C4-2B (cell line): ENCODE measurements at regions not wholly inside any gene's neighbourhood (a gene's known extent, or its start where the extent isn't known, plus 50 kb on each side); places are given as distances from the start of the nearest gene placed in this dataset.

Source experiments
- ZFX ChIP-seq: fragments of 450-650 bp; IDR thresholded peaks from 2 replicates; pipeline ENCODE4 v1.6.1; 2017
- TF ChIP-seq, protein P1 (sequence below): fragments of 450-650 bp; conservative IDR thresholded peaks from 2 replicates; pipeline ENCODE4 v1.5.1; 2017; ENCODE audit warnings: mild to moderate bottlenecking

DNA sequence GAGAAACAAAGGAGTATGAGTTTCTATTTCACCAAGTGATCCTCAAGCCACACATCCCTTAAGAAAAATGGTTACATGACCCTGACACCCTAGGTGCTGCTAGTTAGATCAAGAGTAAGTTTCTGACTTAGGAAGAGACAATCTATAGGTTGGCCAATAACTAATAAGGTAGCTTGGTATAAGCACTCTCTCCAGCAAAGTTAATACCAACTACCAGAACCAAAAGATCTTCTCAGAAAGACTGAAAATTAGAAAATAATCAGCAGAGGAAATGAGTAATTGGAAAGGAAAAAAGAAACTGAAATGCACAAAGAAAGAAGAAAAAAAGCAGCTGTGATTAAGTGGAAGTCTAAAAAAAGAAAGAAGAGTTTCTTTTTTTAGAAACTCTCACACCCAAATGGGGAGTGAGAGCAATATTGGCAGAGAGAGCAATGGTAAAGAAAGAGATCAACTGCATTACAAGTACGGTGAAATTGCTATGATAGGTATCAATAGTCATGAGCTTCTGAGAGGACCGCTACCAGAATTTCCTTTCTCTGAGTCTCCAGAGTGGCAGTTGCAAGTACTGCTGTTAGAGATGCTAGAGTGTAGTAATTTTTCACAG is 195.5 kb downstream of the TMEM167A start:
- TF ChIP-seq, protein P1, sequence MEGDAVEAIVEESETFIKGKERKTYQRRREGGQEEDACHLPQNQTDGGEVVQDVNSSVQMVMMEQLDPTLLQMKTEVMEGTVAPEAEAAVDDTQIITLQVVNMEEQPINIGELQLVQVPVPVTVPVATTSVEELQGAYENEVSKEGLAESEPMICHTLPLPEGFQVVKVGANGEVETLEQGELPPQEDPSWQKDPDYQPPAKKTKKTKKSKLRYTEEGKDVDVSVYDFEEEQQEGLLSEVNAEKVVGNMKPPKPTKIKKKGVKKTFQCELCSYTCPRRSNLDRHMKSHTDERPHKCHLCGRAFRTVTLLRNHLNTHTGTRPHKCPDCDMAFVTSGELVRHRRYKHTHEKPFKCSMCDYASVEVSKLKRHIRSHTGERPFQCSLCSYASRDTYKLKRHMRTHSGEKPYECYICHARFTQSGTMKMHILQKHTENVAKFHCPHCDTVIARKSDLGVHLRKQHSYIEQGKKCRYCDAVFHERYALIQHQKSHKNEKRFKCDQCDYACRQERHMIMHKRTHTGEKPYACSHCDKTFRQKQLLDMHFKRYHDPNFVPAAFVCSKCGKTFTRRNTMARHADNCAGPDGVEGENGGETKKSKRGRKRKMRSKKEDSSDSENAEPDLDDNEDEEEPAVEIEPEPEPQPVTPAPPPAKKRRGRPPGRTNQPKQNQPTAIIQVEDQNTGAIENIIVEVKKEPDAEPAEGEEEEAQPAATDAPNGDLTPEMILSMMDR, result no peak
- no peak for TF ChIP-seq ZFX
